Endodermal cell (in vitro differentiated cells): ENCODE measurements at regions not wholly inside any gene's neighbourhood (a gene's known extent, or its start where the extent isn't known, plus 50 kb on each side); places are given as distances from the start of the nearest gene placed in this dataset.

Experiments
- DNase-seq: peaks from one replicate; pipeline ENCODE4 v3.0.0-alpha.2; 2017
- H3K27ac ChIP-seq: 2 replicates; pipeline ENCODE4 v1.5.1; 2013; ENCODE audit warnings: mild to moderate bottlenecking, low read depth, low read length, moderate library complexity
- H3K27me3 ChIP-seq: 2 replicates; pipeline ENCODE4 v1.6.1; 2013; ENCODE audit warnings: mild to moderate bottlenecking, low read length, moderate library complexity; ENCODE audit not compliant: insufficient read depth, control insufficient read depth, poor library complexity, severe bottlenecking
- H3K36me3 ChIP-seq: 2 replicates; pipeline ENCODE4 v1.7.0; 2013; ENCODE audit warnings: mild to moderate bottlenecking, low read length, moderate library complexity; ENCODE audit not compliant: control insufficient read depth, insufficient read depth
- H3K4me1 ChIP-seq: one replicate; pipeline ENCODE4 v1.7.0; 2013; ENCODE audit warnings: low read length; ENCODE audit not compliant: control insufficient read depth, insufficient read depth
- H3K4me3 ChIP-seq: 2 replicates; pipeline ENCODE4 v1.5.1; 2013; ENCODE audit warnings: mild to moderate bottlenecking, low read length, moderate library complexity
- H3K9ac ChIP-seq: 2 replicates; pipeline ENCODE4 v1.6.1; 2013; ENCODE audit warnings: mild to moderate bottlenecking, low read length, moderate library complexity; ENCODE audit not compliant: poor library complexity, severe bottlenecking; ENCODE audit errors: extremely low read depth
- H3K9me3 ChIP-seq: 2 replicates; pipeline ENCODE4 v1.6.1; 2013; ENCODE audit warnings: mild to moderate bottlenecking, low read length, moderate library complexity; ENCODE audit not compliant: control insufficient read depth
- H3K27ac Mint-ChIP-seq: 2 replicates; pipeline ENCODE4 v1.8.0; 2020; ENCODE audit warnings: mixed read lengths
- H3K27me3 Mint-ChIP-seq: 2 replicates; pipeline ENCODE4 v1.8.0; 2021; ENCODE audit warnings: mild to moderate bottlenecking, mixed read lengths; ENCODE audit not compliant: insufficient read depth
- H3K36me3 Mint-ChIP-seq: 2 replicates; pipeline ENCODE4 v1.8.0; 2020; ENCODE audit warnings: low read depth, mixed read lengths
- H3K4me1 Mint-ChIP-seq: 2 replicates; pipeline ENCODE4 v1.8.0; 2020; ENCODE audit warnings: mixed read lengths
- H3K4me3 Mint-ChIP-seq: 2 replicates; pipeline ENCODE4 v1.8.0; 2020; ENCODE audit warnings: mild to moderate bottlenecking, moderate library complexity, mixed read lengths
- H3K9me3 Mint-ChIP-seq: 2 replicates; pipeline ENCODE4 v1.8.0; 2020; ENCODE audit warnings: mild to moderate bottlenecking, mixed read lengths
- CTCF ChIP-seq: fragments of 200-600 bp; sonication (generic); conservative IDR thresholded peaks from 2 replicates; pipeline ENCODE4 v1.5.0; 2021; ENCODE audit warnings: antibody characterized with exemption, mild to moderate bottlenecking
- WGBS, 2 experiments: methylation state at CpG; one replicate each; pipeline versions ENCODE4 v1.1.5 to v1.1.7; 2013; ENCODE audit warnings: missing lambda C conversion rate in 2 of 2, mixed read lengths in 1 of 2; ENCODE audit not compliant: insufficient coverage in 1 of 2, insufficient read length in 1 of 2; 5-methylcytosine and 5-hydroxymethylcytosine counted together

GRCh38 chr13:72144636-72145035 is 277.6 kb upstream of the DACH1 start:
- no peaks in the 10 kb centered on the region for H3K36me3 ChIP-seq
- H3K4me1 ChIP-seq = no peaks in the 10 kb centered on the region
- no peak overlapping the region for H3K9ac ChIP-seq
- Mint-ChIP-seq H3K4me3 (no peak overlapping the region), H3K9me3 (no peaks in the 10 kb centered on the region), H3K36me3 (no peaks in the 10 kb centered on the region), H3K27ac (no peak overlapping the region), H3K4me1 (peaks cover 14% of the 10 kb centered on the region), H3K27me3 (no peaks in the 10 kb centered on the region)
- H3K27me3 ChIP-seq = no peaks in the 10 kb centered on the region
- H3K4me3 ChIP-seq = no peak overlapping the region
- TF ChIP-seq CTCF = no peak
- H3K27ac ChIP-seq = no peak overlapping the region
- DNase-seq = no peak
- no peaks in the 10 kb centered on the region for H3K9me3 ChIP-seq

- no peak overlapping the region for H3K27ac Mint-ChIP-seq
- Histone ChIP-seq H3K9ac (no peak overlapping the region), H3K27me3 (no peaks in the 10 kb centered on the region), H3K4me1 (no peaks in the 10 kb centered on the region), H3K27ac (no peak overlapping the region), H3K36me3 (no peaks in the 10 kb centered on the region), H3K9me3 (no peaks in the 10 kb centered on the region), H3K4me3 (no peak overlapping the region)
- H3K4me1 Mint-ChIP-seq = peaks cover 11% of the 10 kb centered on the region
- no peaks in the 10 kb centered on the region for H3K27me3 Mint-ChIP-seq
- DNase-seq = no peak
- no peaks in the 10 kb centered on the region for H3K36me3 Mint-ChIP-seq
- no peak for TF ChIP-seq CTCF
- 92 to 100% methylated on average over 1 to 3 of the region's 3 CpGs for WGBS, 2 experiments
- no peak overlapping the region for H3K4me3 Mint-ChIP-seq
- no peaks in the 10 kb centered on the region for H3K9me3 Mint-ChIP-seq
These were observed 275.0 kb upstream of the DACH1 start for GRCh38 chr13:72141855-72142519.

- no peak overlapping the region for H3K4me3 ChIP-seq
- Mint-ChIP-seq H3K4me1 (peaks cover 7% of the 10 kb centered on the region), H3K9me3 (no peaks in the 10 kb centered on the region), H3K27me3 (no peaks in the 10 kb centered on the region), H3K4me3 (no peak overlapping the region), H3K36me3 (no peaks in the 10 kb centered on the region), H3K27ac (no peak overlapping the region)
- no peak overlapping the region for H3K9ac ChIP-seq
- TF ChIP-seq CTCF = no peak
- DNase-seq = no peak
- H3K27ac ChIP-seq = no peak overlapping the region
- no peaks in the 10 kb centered on the region for H3K4me1 ChIP-seq
- 50 to 56% methylated on average over 1 of the region's 1 CpG for WGBS, 2 experiments
- no peaks in the 10 kb centered on the region for H3K27me3 ChIP-seq
- H3K36me3 ChIP-seq = no peaks in the 10 kb centered on the region
- H3K9me3 ChIP-seq = no peaks in the 10 kb centered on the region
These were observed 272.2 kb upstream of the DACH1 start for GRCh38 chr13:72139192-72139591.
